Hematopoietic multipotent progenitor cell treated with erythropoietin and hydrocortisone succinate and interleukin-3 and kit ligand, for 4 days (in vitro differentiated cells): ENCODE measurements at regions not wholly inside any gene's neighbourhood (a gene's known extent, or its start where the extent isn't known, plus 50 kb on each side); places are given as distances from the start of the nearest gene placed in this dataset.
"Not testable (repeated sequence)": the region's sequence is repeated elsewhere in the genome, so short reads cannot be mapped to it uniquely, and the experiment has no call there.

Experiments
- DNase-seq: peaks from one replicate; pipeline ENCODE4 v3.0.0-alpha.2; 2015

DNA sequence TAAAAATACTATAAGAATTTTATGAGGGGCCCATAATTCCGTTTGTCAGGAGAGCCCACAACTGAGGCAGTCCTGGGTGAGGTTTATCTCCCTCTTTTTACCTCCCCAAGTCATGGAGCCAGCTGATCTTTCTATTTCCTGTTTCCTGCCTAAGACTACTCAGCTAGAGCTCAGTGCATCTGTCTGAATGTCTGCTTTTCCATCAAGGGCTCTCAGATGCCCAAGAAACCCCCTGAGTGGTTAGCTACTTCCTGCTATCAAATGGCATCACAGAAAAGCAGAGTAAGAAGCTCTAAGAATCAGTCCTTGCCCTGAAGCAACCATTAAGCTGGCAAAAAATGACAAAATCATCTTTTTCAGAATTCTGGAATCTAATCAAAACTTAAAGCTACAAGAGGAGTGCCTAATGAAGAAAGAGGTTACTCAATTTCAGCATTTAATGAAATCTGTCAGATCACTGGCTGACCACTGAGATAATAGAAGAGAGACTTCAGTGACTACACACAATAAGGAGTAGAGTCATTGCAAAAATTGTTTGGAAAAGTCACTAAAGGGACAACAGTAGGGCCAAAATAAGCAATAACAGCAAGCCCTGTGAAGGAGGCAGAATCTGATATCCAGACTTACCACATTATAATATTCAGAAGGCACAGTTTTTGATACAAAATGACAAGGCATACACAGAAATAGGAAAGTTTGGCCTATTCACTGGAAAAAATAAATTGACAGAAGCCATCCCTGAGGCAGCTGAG is 150.1 kb downstream of the CYB561 start:
- DNase-seq = no peak

DNA sequence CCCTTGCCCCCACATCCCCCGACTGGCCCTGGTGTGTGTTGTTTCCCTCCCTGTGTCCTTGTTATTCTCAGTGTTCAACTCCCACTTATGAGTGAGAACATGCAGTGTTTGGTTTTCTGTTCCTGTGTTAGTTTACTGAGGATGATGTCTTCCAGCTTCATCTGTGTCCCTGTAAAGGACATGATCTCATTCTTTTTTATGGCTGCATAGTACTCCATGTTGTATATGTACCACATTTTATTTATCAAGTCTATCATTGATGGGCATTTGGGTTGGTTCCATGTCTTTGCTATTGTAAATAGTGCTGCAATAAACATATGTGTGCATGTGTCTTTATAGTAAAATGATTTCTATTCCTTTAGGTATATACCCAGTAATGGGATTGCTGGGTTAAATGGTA is 147.2 kb downstream of the CYB561 start:
- DNase-seq = not testable (repeated sequence)

- DNase-seq = no peak
Observed at GRCh38 chr17:63304704-63305261, 141.3 kb downstream of the CYB561 start.

- no peak for DNase-seq
Observed at GRCh38 chr17:63305857-63306256, 140.2 kb downstream of the CYB561 start.

- DNase-seq = no peak
Observed at GRCh38 chr17:63306855-63307254, 139.3 kb downstream of the CYB561 start.

GRCh38 chr17:63308272-63308671 is 137.8 kb downstream of the CYB561 start:
- no peak for DNase-seq

GRCh38 chr17:63309021-63309420 is 137.1 kb downstream of the CYB561 start:
- no peak for DNase-seq

- no peak for DNase-seq
Observed at GRCh38 chr17:63311416-63311937, 134.6 kb downstream of the CYB561 start.

DNA sequence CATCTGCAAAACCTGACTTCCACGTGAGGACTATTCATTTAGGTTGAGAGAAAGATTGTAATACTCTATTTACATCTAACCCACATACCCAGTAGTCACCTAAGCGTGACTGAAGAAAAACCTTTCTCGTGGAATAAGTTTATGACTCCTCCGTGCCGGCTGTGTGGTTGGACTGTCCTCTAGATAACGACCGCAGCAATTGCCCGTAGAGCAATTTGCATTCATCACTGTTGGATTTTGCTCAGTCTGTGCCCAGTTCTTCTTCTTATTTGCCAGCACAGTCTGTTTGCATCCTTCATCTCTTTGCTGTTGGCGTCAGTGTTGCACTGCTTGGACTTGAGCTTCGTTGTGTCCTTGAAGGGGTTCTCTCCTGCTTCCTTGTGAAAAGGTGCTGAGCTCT is 131.3 kb downstream of the CYB561 start:
- DNase-seq = no peak

GRCh38 chr17:63316100-63316499 is 130.0 kb downstream of the CYB561 start:
- peak; percentile 24 for DNase-seq

- no peak for DNase-seq
Observed at GRCh38 chr17:63317166-63317840, 128.8 kb downstream of the CYB561 start.

- DNase-seq = no peak
Observed at GRCh38 chr17:63325808-63326207, 120.3 kb downstream of the CYB561 start.

GRCh38 chr17:63329876-63330275 is 116.2 kb downstream of the CYB561 start:
- no peak for DNase-seq

DNA sequence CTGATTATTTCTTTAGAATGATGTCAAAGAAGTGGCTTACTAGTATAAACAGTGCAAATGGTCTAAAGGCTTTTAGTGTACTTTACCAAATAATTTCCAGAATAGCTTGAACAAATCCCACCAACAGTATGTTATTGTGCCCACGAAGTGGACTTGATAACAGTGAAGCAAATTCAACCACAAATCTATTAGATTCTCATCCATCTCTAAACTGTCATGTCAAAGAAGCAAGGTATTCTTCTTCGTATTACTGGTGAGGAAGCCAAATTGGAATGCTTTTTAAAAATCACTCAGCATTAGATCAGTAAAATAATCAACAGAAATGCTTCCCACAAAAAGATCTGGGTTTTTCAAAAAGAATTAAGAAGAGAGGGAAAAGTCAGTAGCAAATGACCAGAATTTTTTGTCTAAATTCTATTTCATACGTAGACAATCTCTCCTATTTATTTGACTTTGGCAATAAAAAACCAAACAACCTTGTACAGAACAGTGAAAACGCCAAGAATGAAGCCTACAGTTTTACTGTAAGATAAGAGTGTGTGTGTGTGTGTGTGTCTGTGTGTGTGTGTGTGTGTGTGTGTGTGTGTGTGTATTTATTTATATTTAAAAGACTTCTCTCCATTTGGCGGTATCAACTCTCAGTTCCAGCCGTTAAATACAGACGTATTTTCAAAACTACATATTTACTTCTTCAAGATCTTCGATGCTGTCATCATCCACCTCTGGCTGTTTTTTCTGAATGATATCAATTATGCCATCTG is 114.6 kb downstream of the CYB561 start:
- no peak for DNase-seq

GRCh38 chr17:63332286-63332685 is 113.8 kb downstream of the CYB561 start:
- DNase-seq = no peak

- no peak for DNase-seq
Observed at GRCh38 chr17:63333869-63334268, 112.2 kb downstream of the CYB561 start.

GRCh38 chr17:63335831-63336230 is 110.3 kb downstream of the CYB561 start:
- no peak for DNase-seq

DNA sequence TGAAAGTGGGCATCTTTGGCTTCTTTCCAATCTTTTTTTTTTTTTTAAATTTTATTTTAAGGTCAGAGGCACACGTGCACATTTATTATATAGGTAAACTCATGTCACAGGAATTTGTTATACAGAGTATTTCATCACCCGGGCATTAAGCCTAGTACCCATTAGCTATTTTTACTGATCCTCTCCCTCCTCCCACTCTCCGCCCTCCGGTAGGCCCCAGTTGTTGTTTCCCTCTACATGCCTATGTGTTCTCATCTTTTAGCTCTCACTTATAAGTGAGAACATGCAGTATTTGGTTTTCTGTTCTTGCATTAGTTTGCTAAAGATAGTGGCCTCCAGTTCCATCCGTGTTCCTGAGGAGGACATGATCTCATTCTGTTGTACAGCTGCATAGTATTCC is 108.5 kb downstream of the CYB561 start:
- DNase-seq = no peak

- DNase-seq = no peak
Observed at GRCh38 chr17:63338272-63338671, 107.8 kb downstream of the CYB561 start.

DNA sequence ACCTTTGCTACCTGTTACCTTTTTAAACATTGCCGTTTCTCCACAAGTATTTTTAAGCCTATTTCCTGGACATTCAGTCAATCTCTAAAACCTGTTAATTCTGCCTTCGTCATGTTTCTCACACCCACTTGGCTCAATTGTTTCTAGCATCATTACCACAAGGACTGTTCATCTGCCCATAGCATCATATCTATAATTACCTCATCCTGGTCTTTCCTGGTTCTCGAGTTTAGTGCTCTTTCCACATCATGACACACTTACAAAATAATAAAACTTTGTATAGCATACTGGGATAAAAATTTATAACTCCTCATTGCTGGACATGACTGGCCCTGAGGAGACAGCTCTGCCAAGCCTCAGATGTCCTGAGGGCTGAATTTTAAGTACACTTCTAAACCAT is 104.8 kb downstream of the CYB561 start:
- DNase-seq = no peak

- DNase-seq = no peak
Observed at GRCh38 chr17:63344383-63344782, 101.7 kb downstream of the CYB561 start.

DNA sequence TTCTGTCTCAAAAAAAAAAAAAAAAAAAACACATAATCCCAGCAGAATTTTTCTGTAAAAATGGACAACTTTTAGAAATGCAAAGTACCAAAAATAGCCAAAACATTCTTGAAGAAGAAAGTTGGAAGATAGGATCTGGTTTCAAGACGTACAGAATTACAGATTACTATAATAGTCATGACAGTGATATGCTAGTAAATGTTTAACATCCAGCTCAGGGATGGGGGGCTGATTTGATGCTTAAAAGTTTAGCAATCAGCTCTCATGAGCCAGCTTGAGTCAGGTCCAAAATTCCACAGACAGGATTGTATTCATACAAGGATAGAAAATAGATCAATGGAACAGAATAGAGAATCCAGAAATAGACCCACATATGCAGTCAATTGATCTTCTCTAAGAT is 100.5 kb downstream of the CYB561 start:
- DNase-seq = no peak

DNA sequence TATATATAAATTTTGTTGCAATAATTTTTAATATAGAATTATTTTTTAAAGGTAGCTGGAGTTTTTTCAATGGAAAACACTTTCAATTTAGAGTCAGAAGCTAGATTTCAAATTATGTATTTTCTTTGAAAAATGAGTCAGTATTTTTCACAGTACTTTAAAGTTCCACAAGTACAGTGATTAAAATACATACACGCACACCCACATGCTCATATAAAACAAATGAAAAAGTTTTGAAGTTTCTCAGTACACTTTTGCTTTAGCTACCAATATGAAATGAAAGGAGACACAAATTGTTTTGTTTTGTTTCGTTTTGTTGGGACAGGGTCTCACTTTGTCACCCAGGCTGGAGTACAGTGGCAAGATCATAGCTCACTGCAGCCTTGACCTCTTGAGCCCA is 98.6 kb downstream of the CYB561 start:
- DNase-seq = no peak
